Activated CD4-positive, alpha-beta T cell treated with anti-CD3 and anti-CD28 coated beads, Interleukin-2, amount 10 ng/mL, durations not matched to agents 24 days and 14 days (primary cell): ENCODE measurements at regions not wholly inside any gene's neighbourhood (a gene's known extent, or its start where the extent isn't known, plus 50 kb on each side); places are given as distances from the start of the nearest gene placed in this dataset.

Experiments
- DNase-seq: peaks from one replicate; pipeline ENCODE4 v3.0.0; 2022
- H3K27ac Mint-ChIP-seq: one replicate; pipeline ENCODE4 v1.8.0; 2022; ENCODE audit warnings: mild to moderate bottlenecking, mixed read lengths
- H3K27me3 Mint-ChIP-seq: one replicate; pipeline ENCODE4 v1.8.0; 2022; ENCODE audit warnings: mixed read lengths
- H3K36me3 Mint-ChIP-seq: one replicate; pipeline ENCODE4 v1.8.0; 2022; ENCODE audit warnings: low read depth, mild to moderate bottlenecking, mixed read lengths
- H3K4me1 Mint-ChIP-seq: one replicate; pipeline ENCODE4 v1.8.0; 2021; ENCODE audit warnings: mixed read lengths
- H3K4me3 Mint-ChIP-seq: one replicate; pipeline ENCODE4 v1.8.0; 2022; ENCODE audit warnings: mild to moderate bottlenecking, moderate library complexity, mixed read lengths
- H3K9me3 Mint-ChIP-seq: one replicate; pipeline ENCODE4 v1.8.0; 2021; ENCODE audit warnings: mixed read lengths
- intact Hi-C: fragments of 100-400 bp; cut with micrococcal nuclease; formaldehyde crosslinking; loops from one replicate; pipeline ENCODE4 v1.15.1; 2023

DNA sequence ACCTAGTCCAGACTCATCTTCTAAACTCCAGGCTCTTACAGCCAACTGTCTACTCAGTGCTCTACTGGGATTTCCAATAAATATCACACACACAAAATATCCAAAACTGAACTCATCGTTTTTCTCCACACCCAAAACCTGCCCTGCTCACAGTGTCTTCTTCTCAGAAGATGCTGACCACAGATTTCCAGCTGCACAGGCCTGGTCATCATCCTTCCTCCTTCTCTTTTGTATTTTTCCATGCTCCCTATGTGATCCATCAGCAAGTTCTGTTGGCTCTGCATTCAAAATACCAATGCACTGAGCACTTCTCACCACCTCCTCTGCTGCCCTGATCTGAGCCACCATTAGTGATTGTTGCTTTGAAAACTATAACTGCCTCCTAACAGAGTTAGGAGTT lies 159.5 kb upstream of the KAZN start:
- H3K27me3 Mint-ChIP-seq: no peaks in the 10 kb centered on the region
- intact Hi-C loops: no loop called here
- no peaks in the 10 kb centered on the region for H3K9me3 Mint-ChIP-seq

GRCh38 chr1:14440166-14440565 lies 158.3 kb upstream of the KAZN start:
- H3K27ac Mint-ChIP-seq: no peak overlapping the region
- H3K4me3 Mint-ChIP-seq: no peak overlapping the region
- H3K9me3 Mint-ChIP-seq: no peaks in the 10 kb centered on the region
- no peak for DNase-seq
- no peaks in the 10 kb centered on the region for H3K27me3 Mint-ChIP-seq
- intact Hi-C loops: no loop called here
- H3K36me3 Mint-ChIP-seq: no peaks in the 10 kb centered on the region
- no peaks in the 10 kb centered on the region for H3K4me1 Mint-ChIP-seq

More for the DNA sequence above, 159.5 kb upstream of the KAZN start:
- no peak for DNase-seq
- no peaks in the 10 kb centered on the region for H3K36me3 Mint-ChIP-seq
- H3K4me3 Mint-ChIP-seq: no peak overlapping the region
- H3K27ac Mint-ChIP-seq: no peak overlapping the region
- H3K4me1 Mint-ChIP-seq: no peaks in the 10 kb centered on the region

GRCh38 chr1:14440731-14441130 lies 157.8 kb upstream of the KAZN start:
- no peak for DNase-seq
- Mint-ChIP-seq H3K27ac (no peak overlapping the region), H3K4me1 (no peaks in the 10 kb centered on the region), H3K36me3 (no peaks in the 10 kb centered on the region), H3K27me3 (no peaks in the 10 kb centered on the region), H3K9me3 (no peaks in the 10 kb centered on the region), H3K4me3 (no peak overlapping the region)
- intact Hi-C loops: no loop called here

- intact Hi-C loops: no loop called here
- no peaks in the 10 kb centered on the region for H3K36me3 Mint-ChIP-seq
- no peaks in the 10 kb centered on the region for H3K27me3 Mint-ChIP-seq
These were observed 157.2 kb upstream of the KAZN start for GRCh38 chr1:14441302-14441741.

GRCh38 chr1:14442669-14443068 lies 155.8 kb upstream of the KAZN start:
- intact Hi-C loops: no loop called here
- no peaks in the 10 kb centered on the region for H3K9me3 Mint-ChIP-seq
- no peak for DNase-seq
- no peaks in the 10 kb centered on the region for H3K4me1 Mint-ChIP-seq
- H3K27ac Mint-ChIP-seq: no peak overlapping the region
- H3K27me3 Mint-ChIP-seq: no peaks in the 10 kb centered on the region
- no peak overlapping the region for H3K4me3 Mint-ChIP-seq
- no peaks in the 10 kb centered on the region for H3K36me3 Mint-ChIP-seq

More at GRCh38 chr1:14441302-14441741, 157.2 kb upstream of the KAZN start:
- Mint-ChIP-seq H3K4me1 (no peaks in the 10 kb centered on the region), H3K27ac (no peak overlapping the region), H3K9me3 (no peaks in the 10 kb centered on the region), H3K4me3 (no peak overlapping the region)
- no peak for DNase-seq

GRCh38 chr1:14443164-14443787 lies 155.2 kb upstream of the KAZN start:
- Mint-ChIP-seq H3K36me3 (no peaks in the 10 kb centered on the region), H3K27me3 (no peaks in the 10 kb centered on the region), H3K4me3 (no peak overlapping the region), H3K4me1 (no peaks in the 10 kb centered on the region), H3K9me3 (no peaks in the 10 kb centered on the region), H3K27ac (no peak overlapping the region)
- DNase-seq: no peak
- intact Hi-C loops: no loop called here

GRCh38 chr1:14451217-14451616 lies 147.3 kb upstream of the KAZN start:
- no peaks in the 10 kb centered on the region for H3K9me3 Mint-ChIP-seq
- DNase-seq: no peak
- no peak overlapping the region for H3K27ac Mint-ChIP-seq
- H3K4me1 Mint-ChIP-seq: no peaks in the 10 kb centered on the region
- no peaks in the 10 kb centered on the region for H3K36me3 Mint-ChIP-seq
- intact Hi-C loops: no loop called here
- no peaks in the 10 kb centered on the region for H3K27me3 Mint-ChIP-seq
- no peak overlapping the region for H3K4me3 Mint-ChIP-seq

DNA sequence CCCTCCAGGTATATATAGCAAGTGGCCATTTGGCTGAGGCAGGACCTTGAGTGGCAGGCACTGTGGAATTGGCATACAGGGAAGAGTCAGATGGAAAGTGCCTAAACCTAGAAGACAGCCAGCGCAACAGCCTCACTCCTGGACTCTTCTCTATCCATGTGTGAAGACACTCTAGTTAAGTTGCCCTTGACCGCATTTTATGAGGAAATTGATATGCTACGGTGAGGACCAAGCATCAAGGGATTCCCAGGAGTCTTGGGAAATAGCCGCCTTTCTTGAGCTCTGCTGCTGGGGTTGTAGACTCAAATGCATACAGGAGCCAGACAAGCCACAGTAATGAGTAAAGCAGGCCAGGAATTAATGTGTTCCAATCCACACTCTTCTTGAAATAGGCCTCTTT lies 145.9 kb upstream of the KAZN start:
- Mint-ChIP-seq H3K36me3 (no peaks in the 10 kb centered on the region), H3K27me3 (no peaks in the 10 kb centered on the region), H3K27ac (no peak overlapping the region), H3K9me3 (no peaks in the 10 kb centered on the region), H3K4me1 (no peaks in the 10 kb centered on the region), H3K4me3 (no peak overlapping the region)
- no peak for DNase-seq
- intact Hi-C loops: no loop called here

DNA sequence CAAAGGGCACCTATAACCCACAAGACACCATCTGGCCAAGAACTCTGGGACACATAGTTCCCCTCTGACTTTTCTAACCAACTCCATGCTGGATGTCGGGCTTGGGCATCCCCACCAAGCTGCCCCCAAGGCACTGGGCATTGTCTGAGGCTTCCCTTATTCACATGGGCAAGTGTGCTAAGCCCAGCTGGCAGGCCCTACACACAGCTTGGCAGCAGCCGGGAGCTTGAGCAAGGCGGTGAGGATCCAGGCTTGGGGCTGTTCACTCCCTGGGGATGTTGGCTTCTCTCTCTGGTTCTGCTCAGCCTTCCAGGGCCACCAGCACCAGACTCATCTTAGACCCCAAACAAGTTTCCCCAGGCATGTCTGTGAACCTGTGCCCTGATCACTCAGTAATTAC lies 138.3 kb upstream of the KAZN start:
- Mint-ChIP-seq H3K27ac (no peak overlapping the region), H3K4me1 (no peaks in the 10 kb centered on the region), H3K4me3 (no peak overlapping the region), H3K9me3 (no peaks in the 10 kb centered on the region), H3K36me3 (no peaks in the 10 kb centered on the region), H3K27me3 (no peaks in the 10 kb centered on the region)
- no peak for DNase-seq
- intact Hi-C loops: no loop called here

- no peaks in the 10 kb centered on the region for H3K36me3 Mint-ChIP-seq
- H3K9me3 Mint-ChIP-seq: no peaks in the 10 kb centered on the region
- no peak overlapping the region for H3K27ac Mint-ChIP-seq
- DNase-seq: no peak
- no peaks in the 10 kb centered on the region for H3K27me3 Mint-ChIP-seq
- no peak overlapping the region for H3K4me3 Mint-ChIP-seq
- H3K4me1 Mint-ChIP-seq: no peaks in the 10 kb centered on the region
- intact Hi-C loops: no loop called here
These were observed 135.6 kb upstream of the KAZN start for GRCh38 chr1:14462851-14463250.

- no peaks in the 10 kb centered on the region for H3K9me3 Mint-ChIP-seq
- DNase-seq: no peak
- no peaks in the 10 kb centered on the region for H3K4me1 Mint-ChIP-seq
- intact Hi-C loops: no loop called here
- no peaks in the 10 kb centered on the region for H3K27me3 Mint-ChIP-seq
- no peak overlapping the region for H3K4me3 Mint-ChIP-seq
- H3K36me3 Mint-ChIP-seq: no peaks in the 10 kb centered on the region
- no peak overlapping the region for H3K27ac Mint-ChIP-seq
These were observed 132.5 kb upstream of the KAZN start for GRCh38 chr1:14466006-14466405.

- Mint-ChIP-seq H3K4me3 (no peak overlapping the region), H3K9me3 (no peaks in the 10 kb centered on the region)
- intact Hi-C loops: no loop called here
These were observed 131.4 kb upstream of the KAZN start for GRCh38 chr1:14467112-14467511.

GRCh38 chr1:14468751-14469150 lies 129.7 kb upstream of the KAZN start:
- no peaks in the 10 kb centered on the region for H3K9me3 Mint-ChIP-seq
- DNase-seq: no peak
- H3K27ac Mint-ChIP-seq: no peak overlapping the region
- no peaks in the 10 kb centered on the region for H3K36me3 Mint-ChIP-seq
- intact Hi-C loops: no loop called here
- no peaks in the 10 kb centered on the region for H3K27me3 Mint-ChIP-seq
- H3K4me3 Mint-ChIP-seq: no peak overlapping the region
- no peaks in the 10 kb centered on the region for H3K4me1 Mint-ChIP-seq

More at GRCh38 chr1:14467112-14467511, 131.4 kb upstream of the KAZN start:
- Mint-ChIP-seq H3K27ac (no peak overlapping the region), H3K27me3 (no peaks in the 10 kb centered on the region), H3K36me3 (no peaks in the 10 kb centered on the region), H3K4me1 (no peaks in the 10 kb centered on the region)
- no peak for DNase-seq

DNA sequence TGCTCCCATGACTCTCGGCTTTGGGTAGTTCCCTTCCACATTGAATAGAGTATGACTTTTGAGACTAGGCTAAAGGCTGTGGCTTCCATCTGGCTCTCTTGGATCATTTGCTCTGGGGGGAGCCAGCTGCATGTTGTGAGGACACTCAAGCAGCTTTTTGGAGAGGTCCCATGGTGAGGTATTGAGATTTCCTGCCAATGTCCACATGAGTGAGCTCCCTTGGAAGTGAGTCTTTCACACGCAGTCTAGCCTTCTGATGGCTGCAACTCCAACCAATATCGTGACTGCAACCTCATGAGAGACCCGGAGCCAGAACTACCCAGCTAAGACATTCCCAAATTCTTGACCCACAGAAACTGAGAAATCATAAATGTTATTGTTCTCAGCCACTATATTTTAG lies 127.7 kb upstream of the KAZN start:
- Mint-ChIP-seq H3K4me3 (no peak overlapping the region), H3K36me3 (no peaks in the 10 kb centered on the region), H3K27ac (no peak overlapping the region), H3K27me3 (no peaks in the 10 kb centered on the region), H3K4me1 (no peaks in the 10 kb centered on the region), H3K9me3 (no peaks in the 10 kb centered on the region)
- no peak for DNase-seq
- intact Hi-C loops: no loop called here

- Mint-ChIP-seq H3K4me3 (no peak overlapping the region), H3K27ac (no peak overlapping the region), H3K36me3 (no peaks in the 10 kb centered on the region), H3K9me3 (no peaks in the 10 kb centered on the region), H3K4me1 (no peaks in the 10 kb centered on the region), H3K27me3 (no peaks in the 10 kb centered on the region)
- intact Hi-C loops: no loop called here
- DNase-seq: no peak
These were observed 123.6 kb upstream of the KAZN start for GRCh38 chr1:14474856-14475255.
